Mucosa of rectum (tissue), 2 donors: ENCODE measurements at regions not wholly inside any gene's neighbourhood (a gene's known extent, or its start where the extent isn't known, plus 50 kb on each side); places are given as distances from the start of the nearest gene placed in this dataset.

Experiments used
- H3K27ac ChIP-seq, 2 donors: one replicate each; pipeline ENCODE4 v1.7.0; 2013; ENCODE audit warnings: inconsistent platforms in 2 of 2, low read depth in 2 of 2, low read length in 2 of 2
- H3K27me3 ChIP-seq, 2 donors: one replicate each; pipeline ENCODE4 v1.7.0; 2013; ENCODE audit warnings: low read length in 2 of 2; ENCODE audit not compliant: control insufficient read depth in 2 of 2, insufficient read depth in 2 of 2
- H3K36me3 ChIP-seq, 2 donors: one replicate each; pipeline ENCODE4 v1.7.0; 2013; ENCODE audit warnings: low read length in 2 of 2; ENCODE audit not compliant: control insufficient read depth in 2 of 2, insufficient read depth in 2 of 2
- H3K4me1 ChIP-seq, 2 donors: one replicate each; pipeline ENCODE4 v1.7.0; 2013; ENCODE audit warnings: low read length in 2 of 2, mild to moderate bottlenecking in 1 of 2; ENCODE audit not compliant: control insufficient read depth in 2 of 2, insufficient read depth in 2 of 2
- H3K4me3 ChIP-seq, 2 donors: one replicate each; pipeline ENCODE4 v1.7.0; 2013; ENCODE audit warnings: low read length in 2 of 2
- H3K9ac ChIP-seq, 2 donors: one replicate each; pipeline ENCODE4 v1.7.0; 2013; ENCODE audit warnings: low read length in 2 of 2, low read depth in 1 of 2, mild to moderate bottlenecking in 1 of 2
- H3K9me3 ChIP-seq, 2 donors: one replicate each; pipeline ENCODE4 v1.7.0; 2013; ENCODE audit warnings: low read length in 2 of 2; ENCODE audit not compliant: control insufficient read depth in 2 of 2
- donor health status: healthy.
- donor health status: Normal muscosa, but diverticular disease.

DNA sequence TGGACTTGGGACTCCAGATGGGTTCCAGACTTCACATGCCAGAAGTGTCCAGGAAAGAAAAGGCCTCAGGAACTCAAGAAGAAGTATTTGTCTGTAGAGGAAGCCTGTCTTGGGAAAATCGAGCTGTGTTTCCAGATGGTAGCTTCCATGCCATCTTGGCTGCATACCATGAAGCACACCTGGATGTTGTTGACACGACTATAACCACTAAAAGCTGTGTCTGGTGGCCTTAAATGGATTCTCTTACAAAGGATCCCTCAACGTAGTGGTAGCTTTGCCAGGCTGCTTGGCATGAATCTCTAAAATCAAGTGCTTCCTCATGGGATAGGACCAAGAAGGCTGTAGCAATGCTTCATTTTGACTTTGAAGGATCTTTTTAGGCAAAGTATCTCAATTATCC, 313.4 kb upstream of the BOD1L1 start:
- no peaks in the 10 kb centered on the region for H3K27me3 ChIP-seq
- no peaks in the 10 kb centered on the region for H3K36me3 ChIP-seq
- no peaks in the 10 kb centered on the region for H3K4me1 ChIP-seq
- H3K27ac ChIP-seq: no peak overlapping the region
- no peak overlapping the region for H3K4me3 ChIP-seq
- H3K9me3 ChIP-seq: no peaks in the 10 kb centered on the region
- no peak overlapping the region for H3K9ac ChIP-seq

DNA sequence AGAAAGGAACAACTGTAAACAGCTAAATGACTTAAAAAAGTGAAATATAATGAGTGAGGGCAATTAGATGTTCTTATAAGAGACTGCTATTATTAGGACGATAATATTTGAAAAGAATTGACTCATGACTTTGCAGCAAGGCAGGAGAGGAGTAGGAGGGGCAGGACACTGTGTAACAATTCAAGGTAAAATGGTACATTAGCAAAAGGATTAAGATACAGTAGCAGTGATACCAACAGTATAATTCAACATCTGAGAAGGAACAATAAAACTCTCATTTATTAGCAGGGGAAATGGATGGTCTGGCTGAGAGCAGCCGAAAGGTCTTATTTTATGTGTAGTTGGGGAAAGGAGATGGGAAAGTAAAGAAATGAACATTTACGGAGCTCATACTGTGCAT, 315.5 kb upstream of the BOD1L1 start:
- Histone ChIP-seq H3K9ac (no peak overlapping the region), H3K4me3 (no peak overlapping the region), H3K36me3 (no peaks in the 10 kb centered on the region), H3K27me3 (no peaks in the 10 kb centered on the region), H3K9me3 (no peaks in the 10 kb centered on the region), H3K4me1 (no peaks in the 10 kb centered on the region), H3K27ac (no peak overlapping the region)

DNA sequence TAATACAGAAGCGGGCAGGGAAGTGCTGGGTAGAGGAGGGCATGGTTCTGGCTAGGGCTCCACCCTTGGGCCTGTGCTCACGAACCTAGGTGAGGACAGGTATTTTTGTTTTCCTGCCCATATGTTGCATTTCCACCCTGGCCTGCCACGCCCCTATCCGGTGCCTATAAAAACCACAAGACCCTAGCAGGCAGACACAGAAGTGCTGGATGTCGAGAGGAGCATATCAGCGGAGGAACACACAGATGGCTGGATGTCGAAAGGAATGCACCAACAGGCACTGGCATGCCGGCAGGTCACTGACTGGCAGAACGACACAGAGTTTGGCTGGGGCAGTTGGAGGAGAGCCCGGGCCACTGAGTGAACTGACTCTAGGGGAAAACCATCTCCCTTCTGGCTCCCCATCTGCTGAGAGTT, 316.6 kb upstream of the BOD1L1 start:
- H3K4me3 ChIP-seq: no peak overlapping the region

DNA sequence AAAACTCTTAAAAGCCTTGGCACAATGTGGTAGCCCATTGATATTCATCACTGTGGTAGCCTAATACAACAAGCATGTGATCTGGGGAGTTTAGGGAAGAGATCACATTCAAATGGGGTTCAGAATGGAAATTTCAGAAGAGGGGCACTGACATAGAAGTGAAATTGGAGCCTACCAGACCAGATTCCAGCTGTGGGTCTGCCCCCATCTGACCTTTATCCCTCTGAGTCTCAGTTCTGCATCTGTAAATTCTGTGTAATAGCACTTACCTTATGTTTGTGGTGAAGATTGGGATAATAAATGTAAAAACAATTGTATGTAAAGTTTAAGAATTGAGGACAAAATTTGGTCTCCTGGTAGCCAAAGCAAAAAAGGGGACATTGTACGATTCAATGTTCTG, 320.4 kb upstream of the BOD1L1 start:
- Histone ChIP-seq H3K36me3 (no peaks in the 10 kb centered on the region), H3K4me3 (no peak overlapping the region), H3K9ac (no peak overlapping the region)

More for the DNA sequence above, 316.6 kb upstream of the BOD1L1 start:
- Histone ChIP-seq H3K9ac (no peak overlapping the region), H3K4me1 (no peaks in the 10 kb centered on the region), H3K36me3 (no peaks in the 10 kb centered on the region), H3K27ac (no peak overlapping the region), H3K27me3 (no peaks in the 10 kb centered on the region), H3K9me3 (no peaks in the 10 kb centered on the region)

DNA sequence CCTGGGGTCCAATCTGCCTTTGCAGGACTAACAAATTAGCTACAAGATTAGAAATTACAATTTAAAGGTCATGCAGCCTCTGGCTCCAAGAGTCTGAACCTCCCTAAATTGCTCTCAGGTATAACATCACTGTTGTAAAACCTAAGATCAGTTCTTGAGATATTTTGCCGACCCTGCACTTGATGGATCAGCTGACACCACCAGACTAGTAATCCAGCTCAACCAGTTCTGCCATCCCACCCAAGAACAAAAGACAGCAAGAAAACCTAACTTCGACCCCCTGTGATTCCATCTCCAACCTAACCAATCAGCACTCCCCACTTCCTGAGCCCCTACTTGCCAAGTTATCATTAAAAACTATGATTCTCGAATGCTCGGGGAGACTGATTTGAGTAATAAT, 323.0 kb upstream of the BOD1L1 start:
- H3K36me3 ChIP-seq: no peaks in the 10 kb centered on the region
- H3K27me3 ChIP-seq: no peaks in the 10 kb centered on the region
- H3K4me1 ChIP-seq: no peaks in the 10 kb centered on the region
- no peaks in the 10 kb centered on the region for H3K9me3 ChIP-seq
- no peak overlapping the region for H3K4me3 ChIP-seq
- H3K9ac ChIP-seq: no peak overlapping the region
- H3K27ac ChIP-seq: no peak overlapping the region

More for the DNA sequence above, 320.4 kb upstream of the BOD1L1 start:
- Histone ChIP-seq H3K4me1 (no peaks in the 10 kb centered on the region), H3K9me3 (no peaks in the 10 kb centered on the region), H3K27me3 (no peaks in the 10 kb centered on the region), H3K27ac (no peak overlapping the region)

DNA sequence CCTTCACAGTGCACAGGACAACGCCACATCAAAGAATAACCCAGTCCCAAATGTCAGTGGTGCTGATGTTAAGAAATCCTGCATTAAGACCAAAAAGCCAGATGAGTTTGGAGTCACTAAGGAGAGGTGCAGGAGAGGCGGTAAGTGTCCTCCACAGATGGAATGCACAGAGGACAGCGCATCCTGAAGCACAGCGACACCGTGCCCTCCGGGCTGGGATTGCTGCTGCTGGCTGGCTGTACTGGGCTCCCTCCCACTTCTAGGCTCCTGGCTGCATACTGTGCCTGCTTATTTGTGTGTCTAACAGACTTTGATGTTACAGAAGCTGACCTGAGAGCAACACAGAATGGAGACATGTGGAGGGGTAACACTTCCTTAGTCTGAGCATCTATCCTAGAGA, 325.6 kb upstream of the BOD1L1 start:
- no peak overlapping the region for H3K9ac ChIP-seq
- H3K36me3 ChIP-seq: no peaks in the 10 kb centered on the region
- no peak overlapping the region for H3K4me3 ChIP-seq
- no peak overlapping the region for H3K27ac ChIP-seq
- no peaks in the 10 kb centered on the region for H3K27me3 ChIP-seq
- H3K4me1 ChIP-seq: no peaks in the 10 kb centered on the region
- H3K9me3 ChIP-seq: no peaks in the 10 kb centered on the region

DNA sequence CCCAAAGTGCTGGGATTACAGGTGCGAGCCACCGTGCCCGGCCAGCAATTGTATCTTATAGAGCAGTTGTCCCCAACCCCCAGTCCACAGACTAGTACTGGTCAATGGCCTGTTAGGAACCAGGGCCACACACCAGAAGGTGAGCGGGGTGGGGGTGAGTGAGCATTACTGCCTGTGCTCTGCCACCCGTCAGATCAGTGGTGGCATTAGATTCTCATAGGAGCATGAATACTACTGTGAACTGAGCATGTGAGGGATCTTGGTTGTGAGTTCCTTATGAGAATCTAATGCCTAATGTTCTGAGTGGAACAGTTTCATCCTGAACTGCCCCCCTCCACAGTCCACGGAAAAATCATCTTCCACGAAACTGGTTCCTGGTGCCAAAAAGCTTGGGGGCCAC, 328.0 kb upstream of the BOD1L1 start:
- Histone ChIP-seq H3K9ac (no peak overlapping the region), H3K36me3 (no peaks in the 10 kb centered on the region), H3K4me3 (no peak overlapping the region), H3K4me1 (no peaks in the 10 kb centered on the region), H3K27ac (no peak overlapping the region), H3K9me3 (no peaks in the 10 kb centered on the region), H3K27me3 (no peaks in the 10 kb centered on the region)

DNA sequence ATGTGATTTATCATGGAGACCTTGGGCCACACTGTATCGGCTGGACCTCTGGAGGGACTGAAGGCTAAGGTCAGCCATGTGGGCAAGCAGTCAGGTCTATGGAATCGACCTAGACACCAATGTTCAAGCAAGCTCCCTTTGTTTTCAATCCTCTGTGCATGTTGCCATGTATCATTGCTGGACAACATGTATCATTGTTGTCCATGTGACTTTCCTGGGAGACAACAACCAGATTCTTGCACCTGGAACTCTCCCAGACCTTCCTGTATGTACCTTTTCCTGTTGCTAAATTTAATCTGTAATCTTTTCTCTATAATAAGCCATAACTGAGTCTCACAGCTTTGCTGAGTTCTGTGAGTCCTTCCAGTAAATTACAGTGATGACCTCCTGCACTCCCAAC, 329.4 kb upstream of the BOD1L1 start:
- Histone ChIP-seq H3K27ac (no peak overlapping the region), H3K9me3 (no peaks in the 10 kb centered on the region), H3K27me3 (no peaks in the 10 kb centered on the region), H3K4me1 (no peaks in the 10 kb centered on the region), H3K36me3 (no peaks in the 10 kb centered on the region), H3K9ac (no peak overlapping the region), H3K4me3 (no peak overlapping the region)

DNA sequence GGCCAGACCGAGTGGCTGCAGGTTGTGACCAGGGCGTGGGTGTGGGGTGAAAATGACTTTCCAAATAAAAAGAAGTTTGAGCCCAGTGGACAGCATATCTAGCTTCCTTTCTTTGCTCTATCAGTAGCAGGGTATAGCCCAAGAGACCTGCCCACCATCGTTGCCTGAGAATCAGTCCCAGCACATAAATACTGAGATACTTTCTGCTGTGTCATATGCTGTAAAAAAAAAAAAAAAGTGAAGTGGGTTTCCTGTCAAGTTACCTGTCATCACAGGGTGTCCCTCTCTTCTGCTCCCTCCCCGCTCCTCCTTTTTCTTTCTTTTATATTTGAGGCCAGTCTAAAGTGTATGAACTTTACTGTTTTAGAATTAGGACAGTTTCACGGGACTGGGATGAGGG, 330.3 kb upstream of the BOD1L1 start:
- H3K9ac ChIP-seq: no peak overlapping the region
- H3K4me3 ChIP-seq: no peak overlapping the region
- H3K36me3 ChIP-seq: no peaks in the 10 kb centered on the region
- no peak overlapping the region for H3K27ac ChIP-seq
- H3K4me1 ChIP-seq: no peaks in the 10 kb centered on the region
- no peaks in the 10 kb centered on the region for H3K27me3 ChIP-seq
- no peaks in the 10 kb centered on the region for H3K9me3 ChIP-seq

DNA sequence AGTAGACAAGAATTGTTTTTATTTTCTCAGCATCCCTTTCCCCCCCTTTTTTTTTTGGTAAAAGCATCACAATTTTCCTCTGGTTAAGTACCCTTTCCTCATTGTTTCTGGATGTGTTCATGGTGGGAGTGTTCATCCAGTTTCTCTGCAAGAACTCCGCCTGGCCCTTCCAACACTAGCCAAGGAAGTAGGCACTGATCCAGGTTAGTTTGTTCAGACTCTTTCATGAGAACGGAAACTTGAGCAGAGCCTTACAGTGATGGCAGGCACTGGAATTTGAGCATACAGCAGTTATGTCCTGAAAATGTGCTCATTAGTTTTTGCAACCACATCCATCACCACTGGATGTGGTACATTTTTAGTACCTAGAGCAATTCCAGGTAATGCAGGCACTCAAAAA, 336.1 kb upstream of the BOD1L1 start:
- Histone ChIP-seq H3K27me3 (no peaks in the 10 kb centered on the region), H3K9ac (no peak overlapping the region), H3K27ac (no peak overlapping the region), H3K9me3 (no peaks in the 10 kb centered on the region), H3K36me3 (no peaks in the 10 kb centered on the region), H3K4me1 (no peaks in the 10 kb centered on the region), H3K4me3 (no peak overlapping the region)
